ENCODE measurements at regions not wholly inside any gene's neighbourhood (a gene's known extent, or its start where the extent isn't known, plus 50 kb on each side); places are given as distances from the start of the nearest gene placed in this dataset.

DNA sequence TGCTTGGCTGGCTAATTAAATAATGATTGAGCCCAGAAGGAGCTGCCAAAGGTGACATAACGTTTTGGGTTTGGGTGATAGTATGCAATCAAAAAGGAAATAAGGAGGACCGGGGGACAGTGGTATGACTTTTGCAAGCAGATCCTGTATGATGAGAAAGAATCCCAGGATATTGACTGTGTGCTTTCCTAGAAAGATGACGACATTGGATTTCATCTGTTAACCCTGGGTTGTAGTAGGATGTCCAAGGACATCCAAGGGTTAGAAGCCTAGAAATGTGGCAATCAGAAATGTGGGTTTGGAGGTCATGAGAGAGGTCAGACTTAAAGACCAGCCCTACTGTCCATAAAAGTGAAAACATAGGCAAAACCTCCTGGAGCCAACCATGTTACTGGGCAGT lies 50.3 kb upstream of the HMHB1 start:
- H3K4me1 Mint-ChIP-seq, result peaks cover 0 to 2% of the 10 kb centered on the region in 2 donors
- no peak for ATAC-seq (replicated peaks)
- peaks cover 0 to 4% of the 10 kb centered on the region in 2 donors for H3K27me3 Mint-ChIP-seq
- no peaks in the 10 kb centered on the region for H3K36me3 Mint-ChIP-seq
- H3K4me3 Mint-ChIP-seq, result no peak overlapping the region
- no peak overlapping the region for H3K27ac Mint-ChIP-seq
- DNase-seq, result no peak
- H3K9me3 Mint-ChIP-seq, result no peaks in the 10 kb centered on the region

DNA sequence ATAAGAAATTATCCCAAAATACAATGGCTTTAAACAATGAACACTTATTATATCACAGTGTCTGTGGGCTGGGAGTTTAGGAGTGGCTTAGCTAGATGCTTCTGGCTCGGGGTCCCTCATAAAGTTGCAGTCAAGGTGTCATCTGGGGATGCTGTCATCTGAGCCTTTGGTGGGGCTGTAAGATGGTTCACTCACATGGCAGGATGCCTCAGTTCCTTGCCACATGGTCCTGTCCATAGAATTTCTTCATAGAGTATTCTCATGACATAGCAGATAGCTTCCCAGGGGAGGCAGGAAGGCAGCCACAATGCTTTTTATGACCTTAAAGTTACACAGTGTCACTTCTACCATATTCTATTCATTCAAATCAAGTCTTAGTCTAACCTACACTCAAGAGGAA lies 51.2 kb upstream of the HMHB1 start:
- DNase-seq (no peak), ATAC-seq (replicated peaks) (no peak)
- Mint-ChIP-seq H3K36me3 (no peaks in the 10 kb centered on the region), H3K4me3 (no peak overlapping the region), H3K27ac (no peak overlapping the region), H3K27me3 (peaks cover 0 to 4% of the 10 kb centered on the region in 2 donors), H3K4me1 (peaks cover 0 to 2% of the 10 kb centered on the region in 2 donors), H3K9me3 (no peaks in the 10 kb centered on the region)

DNA sequence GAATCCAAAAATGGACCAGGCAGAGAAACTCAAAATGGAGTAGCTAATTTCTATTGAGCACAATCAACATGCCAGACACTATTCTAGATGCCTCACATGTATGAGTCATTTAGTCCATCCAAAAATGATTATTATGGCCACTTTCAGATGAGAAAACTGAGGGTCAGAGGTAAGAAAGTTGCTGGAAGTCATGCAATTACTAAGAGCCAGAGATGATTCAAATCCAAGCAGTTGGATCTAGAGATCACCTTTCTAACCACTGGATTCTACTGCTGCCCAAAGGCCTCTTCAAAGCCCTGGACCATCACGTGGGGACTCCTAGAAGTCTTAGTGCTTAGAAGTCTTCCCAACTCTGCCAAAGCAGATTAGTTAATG lies 51.8 kb upstream of the HMHB1 start:
- DNase-seq, result no peak
- no peak overlapping the region for H3K27ac Mint-ChIP-seq
- no peak overlapping the region for H3K4me3 Mint-ChIP-seq
- H3K36me3 Mint-ChIP-seq, result no peaks in the 10 kb centered on the region
- H3K4me1 Mint-ChIP-seq, result peaks cover 0 to 2% of the 10 kb centered on the region in 2 donors
- no peaks in the 10 kb centered on the region for H3K9me3 Mint-ChIP-seq
- peaks cover 0 to 4% of the 10 kb centered on the region in 2 donors for H3K27me3 Mint-ChIP-seq
- peak in 1 of 2 donors; percentile 61 for ATAC-seq (replicated peaks)

DNA sequence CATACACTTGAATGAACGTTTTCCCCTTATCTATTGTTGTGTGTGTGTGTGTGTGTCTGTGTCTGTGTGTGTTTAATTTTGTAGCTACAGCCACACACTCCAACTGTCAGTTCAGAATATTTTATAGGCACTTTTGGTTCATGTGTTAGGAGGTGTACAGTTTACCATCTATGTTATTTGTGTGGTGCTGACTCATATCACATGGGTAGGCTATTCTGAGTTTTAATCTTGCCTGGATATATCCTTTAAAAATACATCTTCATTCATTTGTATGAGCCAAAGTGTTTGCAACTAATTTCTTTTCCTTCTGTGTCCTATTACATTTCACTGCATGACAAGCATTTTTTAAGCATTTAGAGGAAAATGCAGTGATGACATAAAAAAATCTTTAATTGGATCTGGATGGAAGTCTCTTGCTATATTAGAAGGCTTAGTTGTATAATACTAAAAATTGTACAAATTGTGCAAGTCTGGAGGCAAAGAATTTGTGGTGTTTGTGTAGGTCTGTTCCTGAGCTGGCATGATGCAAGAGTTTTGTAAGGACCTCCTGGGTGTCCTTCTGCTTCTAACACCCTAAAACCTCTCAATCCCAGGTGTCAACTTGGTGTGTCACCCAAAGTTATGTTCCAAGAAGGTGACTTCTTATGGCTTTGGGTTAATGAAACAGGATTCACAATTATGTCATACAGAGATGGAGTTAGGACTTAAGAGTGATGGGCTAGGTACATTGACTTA lies 52.4 kb upstream of the HMHB1 start:
- Mint-ChIP-seq H3K36me3 (no peaks in the 10 kb centered on the region), H3K27me3 (peaks cover 0 to 4% of the 10 kb centered on the region in 2 donors), H3K4me1 (peaks cover 0 to 2% of the 10 kb centered on the region in 2 donors), H3K27ac (no peak overlapping the region), H3K9me3 (no peaks in the 10 kb centered on the region), H3K4me3 (no peak overlapping the region)
- ATAC-seq (replicated peaks), result no peak
- no peak for DNase-seq

DNA sequence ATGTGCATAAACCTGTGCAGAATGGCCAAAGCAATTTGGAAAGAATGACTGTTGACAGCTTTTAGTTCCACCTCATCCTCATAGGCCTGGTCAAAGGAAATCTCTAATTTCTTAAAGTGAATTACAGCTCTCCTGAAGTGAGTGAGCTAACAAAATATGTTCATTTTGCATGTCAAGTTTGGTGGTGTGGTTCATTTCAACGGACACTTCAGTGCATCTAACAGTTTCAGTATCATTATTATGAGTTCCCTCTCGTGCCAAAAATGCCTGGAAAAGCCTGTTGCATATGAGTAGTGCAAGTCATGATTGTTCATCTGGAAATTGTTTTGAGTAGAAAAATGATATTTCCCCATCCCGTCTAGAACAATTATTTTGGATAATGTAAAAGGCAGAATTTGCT lies 53.2 kb upstream of the HMHB1 start:
- Mint-ChIP-seq H3K4me3 (no peak overlapping the region), H3K27ac (no peak overlapping the region), H3K4me1 (peaks cover 0 to 2% of the 10 kb centered on the region in 2 donors), H3K27me3 (no peaks in the 10 kb centered on the region), H3K36me3 (no peaks in the 10 kb centered on the region), H3K9me3 (no peaks in the 10 kb centered on the region)
- DNase-seq (no peak), ATAC-seq (replicated peaks) (peak; percentile 25 to 51)

DNA sequence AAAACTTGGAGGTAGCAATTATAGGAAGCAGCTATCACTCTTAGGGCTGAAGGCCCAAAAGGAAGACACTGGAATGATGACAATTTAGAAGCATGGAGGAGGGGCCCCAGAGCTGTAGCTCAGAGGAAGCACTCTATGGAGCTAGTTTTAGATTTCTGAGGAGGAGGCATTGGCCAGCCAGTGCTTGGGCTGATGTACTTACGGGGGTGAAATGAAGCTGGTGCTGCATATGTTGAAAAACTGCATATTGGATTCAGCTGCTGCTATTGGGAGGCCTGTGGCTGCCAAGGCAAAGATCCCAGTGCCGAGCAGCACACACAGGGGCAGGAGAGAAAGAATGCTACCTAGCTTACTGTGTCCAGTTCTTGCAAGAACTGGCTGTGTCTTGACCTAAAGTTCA lies 53.9 kb upstream of the HMHB1 start:
- H3K4me1 Mint-ChIP-seq, result peaks cover 0 to 2% of the 10 kb centered on the region in 2 donors
- H3K27me3 Mint-ChIP-seq, result no peaks in the 10 kb centered on the region
- H3K4me3 Mint-ChIP-seq, result no peak overlapping the region
- no peaks in the 10 kb centered on the region for H3K36me3 Mint-ChIP-seq
- DNase-seq (no peak), ATAC-seq (replicated peaks) (no peak)
- H3K9me3 Mint-ChIP-seq, result no peaks in the 10 kb centered on the region
- H3K27ac Mint-ChIP-seq, result no peak overlapping the region

DNA sequence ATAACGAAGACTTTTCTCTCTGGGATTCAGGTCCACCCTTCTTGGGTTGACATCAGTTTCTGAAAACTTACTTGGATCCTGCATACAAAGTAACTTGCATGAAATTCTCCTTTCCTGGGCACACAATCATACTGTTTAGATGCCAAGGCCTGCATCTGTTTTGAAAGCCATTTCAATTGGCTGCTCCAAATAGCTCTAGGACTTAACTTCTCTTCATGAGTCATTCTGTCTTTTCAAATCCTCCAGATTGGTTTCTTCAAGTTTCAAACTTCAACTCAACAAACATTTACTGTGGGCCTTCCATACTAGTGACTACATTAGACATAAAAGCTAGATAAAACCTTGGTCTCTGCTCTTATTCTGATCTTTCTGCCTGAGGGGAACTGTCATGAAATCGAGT lies 54.8 kb upstream of the HMHB1 start:
- H3K27ac Mint-ChIP-seq, result no peak overlapping the region
- H3K27me3 Mint-ChIP-seq, result no peaks in the 10 kb centered on the region
- H3K36me3 Mint-ChIP-seq, result no peaks in the 10 kb centered on the region
- H3K9me3 Mint-ChIP-seq, result no peaks in the 10 kb centered on the region
- H3K4me1 Mint-ChIP-seq, result peaks cover 0 to 2% of the 10 kb centered on the region in 2 donors
- no peak overlapping the region for H3K4me3 Mint-ChIP-seq
- ATAC-seq (replicated peaks), result no peak
- no peak for DNase-seq

DNA sequence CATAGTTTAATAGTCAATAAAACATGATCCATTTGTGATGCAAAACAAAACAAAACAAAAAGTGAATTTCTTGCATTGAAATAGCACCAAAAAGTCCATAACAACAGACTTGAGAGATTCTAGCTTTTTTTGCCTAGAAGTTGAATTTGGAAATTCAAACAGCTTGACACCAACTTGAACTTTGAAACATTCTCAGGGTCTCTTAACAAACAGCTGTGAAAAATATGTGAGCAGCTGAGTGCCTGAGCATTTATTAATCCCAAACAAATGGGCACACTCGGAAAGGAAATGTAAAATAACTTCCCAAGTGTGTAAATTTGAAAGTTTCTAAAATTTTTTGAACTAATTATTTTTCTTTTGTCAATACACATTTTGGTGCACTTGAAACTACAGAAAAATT lies 56.0 kb upstream of the HMHB1 start:
- Mint-ChIP-seq H3K36me3 (no peaks in the 10 kb centered on the region), H3K4me3 (no peak overlapping the region), H3K9me3 (no peaks in the 10 kb centered on the region), H3K4me1 (peaks cover 0 to 2% of the 10 kb centered on the region in 2 donors), H3K27me3 (peaks cover 0 to 3% of the 10 kb centered on the region in 2 donors), H3K27ac (no peak overlapping the region)
- ATAC-seq (replicated peaks) (no peak), DNase-seq (no peak)

DNA sequence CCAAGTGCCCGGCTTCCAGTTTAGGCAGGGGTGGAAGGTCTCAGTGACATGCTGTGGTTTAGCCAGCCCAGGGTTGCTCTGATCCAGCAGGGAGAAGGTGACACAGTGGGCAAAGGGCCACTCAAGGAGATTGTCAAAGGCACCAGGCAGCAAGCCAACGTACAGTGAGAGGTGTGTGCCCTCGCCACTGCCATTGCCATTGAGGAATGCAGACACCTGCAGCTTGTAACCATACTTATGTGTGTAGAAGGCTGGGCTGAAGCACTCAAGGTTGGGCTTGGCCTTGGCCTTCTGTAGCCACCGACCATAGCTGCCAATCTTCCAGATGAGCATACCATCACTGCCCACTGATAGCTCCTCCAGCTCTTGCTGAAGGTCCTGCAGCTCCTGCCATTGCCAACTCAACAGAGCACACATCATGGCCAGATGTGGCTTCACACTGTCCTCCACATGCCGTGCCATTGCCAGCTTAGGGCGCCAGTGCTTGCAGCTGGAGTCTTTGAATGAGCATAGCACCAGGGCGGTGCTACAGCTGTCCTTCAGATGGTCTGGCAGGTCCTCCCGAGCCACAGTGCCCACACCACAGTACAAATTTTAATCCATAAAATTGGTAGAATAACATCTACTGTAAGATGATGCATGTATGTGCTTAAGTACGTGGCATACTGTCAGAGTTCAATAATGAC lies 59.7 kb upstream of the HMHB1 start:
- no peaks in the 10 kb centered on the region for H3K4me1 Mint-ChIP-seq
- no peak overlapping the region for H3K4me3 Mint-ChIP-seq
- H3K9me3 Mint-ChIP-seq, result no peaks in the 10 kb centered on the region
- ATAC-seq (replicated peaks) (no peak), DNase-seq (no peak)
- H3K27me3 Mint-ChIP-seq, result peaks cover 0 to 5% of the 10 kb centered on the region in 2 donors
- no peaks in the 10 kb centered on the region for H3K36me3 Mint-ChIP-seq
- no peak overlapping the region for H3K27ac Mint-ChIP-seq

DNA sequence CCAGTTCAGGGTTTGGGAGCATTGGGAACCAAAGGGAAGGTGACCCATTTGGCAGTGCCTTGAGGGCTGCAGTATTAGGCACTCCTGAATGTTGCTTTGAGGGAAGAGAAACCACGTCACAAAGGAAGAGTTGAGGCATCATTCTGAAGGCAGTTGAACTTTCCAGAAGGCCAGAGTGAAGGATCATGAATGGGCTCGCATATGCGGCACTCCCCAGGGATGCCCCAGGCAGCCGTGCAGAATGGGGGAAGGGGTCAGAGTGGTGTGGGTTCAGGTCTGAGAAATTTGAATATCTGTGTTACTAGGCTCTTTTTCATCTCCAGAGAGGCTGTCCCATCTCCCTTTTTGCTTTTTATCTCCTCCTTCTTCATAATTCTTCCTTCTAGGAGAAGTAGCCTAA lies 60.6 kb upstream of the HMHB1 start:
- Mint-ChIP-seq H3K4me1 (no peaks in the 10 kb centered on the region), H3K9me3 (no peaks in the 10 kb centered on the region), H3K27ac (no peak overlapping the region), H3K36me3 (no peaks in the 10 kb centered on the region), H3K27me3 (peaks cover 0 to 5% of the 10 kb centered on the region in 2 donors), H3K4me3 (no peak overlapping the region)
- no peak for ATAC-seq (replicated peaks)
- no peak for DNase-seq

DNA sequence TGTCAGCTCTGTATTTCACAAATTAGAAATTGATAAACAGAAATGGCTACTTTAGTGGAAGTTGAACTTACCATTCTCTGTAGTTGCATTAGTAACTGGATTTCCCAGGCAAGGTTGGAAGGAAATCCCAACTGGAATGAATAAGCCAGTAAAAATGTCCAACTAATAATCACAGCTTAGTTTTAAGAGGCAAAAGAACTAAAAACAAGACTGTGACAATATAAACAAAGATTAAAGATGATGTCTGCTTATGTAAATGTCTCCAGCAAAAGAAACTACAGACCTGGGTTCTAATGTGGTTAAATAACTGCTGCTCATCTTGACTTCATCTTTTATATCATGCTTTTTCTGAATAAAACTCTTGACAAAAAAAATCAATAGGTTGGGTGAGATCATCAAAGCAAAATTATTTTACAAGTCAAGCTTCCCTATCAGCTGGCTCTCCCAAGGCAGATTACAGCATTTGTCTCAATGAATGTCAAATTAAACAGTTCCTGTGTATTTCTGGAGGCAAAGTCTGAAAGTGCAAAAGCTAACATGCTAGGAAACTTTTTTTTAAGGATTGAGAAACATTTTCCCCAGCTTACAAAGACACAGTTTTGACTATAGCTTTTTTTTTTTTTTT lies 62.3 kb upstream of the HMHB1 start:
- no peak overlapping the region for H3K27ac Mint-ChIP-seq
- H3K9me3 Mint-ChIP-seq, result no peaks in the 10 kb centered on the region
- H3K4me1 Mint-ChIP-seq, result no peaks in the 10 kb centered on the region
- no peak for DNase-seq
- H3K36me3 Mint-ChIP-seq, result no peaks in the 10 kb centered on the region
- no peak for ATAC-seq (replicated peaks)
- no peak overlapping the region for H3K4me3 Mint-ChIP-seq
- H3K27me3 Mint-ChIP-seq, result peaks cover 0 to 5% of the 10 kb centered on the region in 2 donors

DNA sequence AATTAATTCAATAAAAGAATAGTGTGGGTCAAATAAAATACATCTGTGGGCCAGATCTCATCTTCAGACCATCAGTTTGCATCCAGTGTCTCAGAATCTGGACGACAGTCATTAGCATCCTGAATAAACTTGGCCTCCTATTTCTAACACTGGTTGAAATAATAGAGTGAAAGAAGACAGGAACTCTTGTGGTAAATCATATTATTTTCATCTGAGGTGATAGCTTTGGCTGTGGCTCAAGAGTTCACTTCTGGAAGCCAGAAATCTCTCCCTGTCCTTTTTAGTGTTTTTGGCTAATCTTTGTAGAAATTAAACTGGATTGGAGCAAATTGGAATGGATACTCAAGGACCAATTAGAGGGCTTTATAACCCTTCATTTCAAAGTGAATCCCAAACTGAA lies 63.4 kb upstream of the HMHB1 start:
- ATAC-seq (replicated peaks), result no peak
- H3K36me3 Mint-ChIP-seq, result no peaks in the 10 kb centered on the region
- no peak overlapping the region for H3K27ac Mint-ChIP-seq
- no peaks in the 10 kb centered on the region for H3K4me1 Mint-ChIP-seq
- no peaks in the 10 kb centered on the region for H3K9me3 Mint-ChIP-seq
- peaks cover 5 to 6% of the 10 kb centered on the region in 2 donors for H3K27me3 Mint-ChIP-seq
- DNase-seq, result no peak
- H3K4me3 Mint-ChIP-seq, result no peak overlapping the region

DNA sequence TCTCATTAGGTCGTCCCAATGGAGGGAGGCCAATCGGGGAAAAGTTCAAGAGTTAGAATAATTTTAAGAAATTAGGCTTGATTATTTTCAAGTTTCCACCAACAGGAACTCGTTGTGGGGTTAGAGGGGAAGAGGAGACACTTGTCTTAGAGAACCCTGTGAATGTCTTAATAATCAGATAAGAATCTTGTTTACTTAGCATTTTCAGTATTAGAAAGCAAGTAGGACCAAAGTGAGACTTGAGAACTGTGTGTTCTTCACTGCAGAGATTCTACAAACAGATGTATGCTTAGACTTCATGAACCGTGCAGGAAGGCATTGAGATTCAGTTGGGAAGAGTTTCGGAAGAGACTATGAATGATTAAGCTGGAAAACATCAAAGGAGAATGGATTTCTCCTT lies 69.0 kb upstream of the HMHB1 start:
- H3K27me3 Mint-ChIP-seq, result peaks cover 0 to 6% of the 10 kb centered on the region in 2 donors
- no peaks in the 10 kb centered on the region for H3K9me3 Mint-ChIP-seq
- no peak overlapping the region for H3K4me3 Mint-ChIP-seq
- DNase-seq (no peak), ATAC-seq (replicated peaks) (no peak)
- no peaks in the 10 kb centered on the region for H3K36me3 Mint-ChIP-seq
- H3K27ac Mint-ChIP-seq, result no peak overlapping the region
- H3K4me1 Mint-ChIP-seq, result peaks cover 6 to 18% of the 10 kb centered on the region in 2 donors

DNA sequence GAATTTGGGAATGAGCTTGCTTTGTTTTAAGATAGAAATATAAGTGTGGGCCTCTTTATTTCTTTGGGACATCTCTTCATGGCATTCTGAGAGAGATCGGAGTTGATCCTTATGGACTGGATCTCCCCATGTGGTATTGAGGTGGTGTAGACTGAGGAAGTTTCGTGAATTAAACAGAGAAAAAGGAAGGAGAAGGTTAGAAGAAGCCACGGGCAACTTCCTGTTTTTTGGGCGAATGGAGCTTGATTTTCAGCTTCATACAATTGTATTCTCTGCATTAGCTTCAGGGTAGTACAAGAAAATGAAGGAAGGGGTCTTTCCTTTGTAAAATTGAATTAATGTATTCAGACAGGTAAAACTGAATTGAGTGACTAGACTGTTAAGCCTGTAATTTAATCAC lies 70.5 kb upstream of the HMHB1 start:
- peaks cover 0 to 6% of the 10 kb centered on the region in 2 donors for H3K27me3 Mint-ChIP-seq
- no peak for DNase-seq
- H3K36me3 Mint-ChIP-seq, result no peaks in the 10 kb centered on the region
- H3K9me3 Mint-ChIP-seq, result no peaks in the 10 kb centered on the region
- ATAC-seq (replicated peaks), result peak in 1 of 2 donors; percentile 34
- H3K27ac Mint-ChIP-seq, result no peak overlapping the region
- H3K4me3 Mint-ChIP-seq, result no peak overlapping the region
- H3K4me1 Mint-ChIP-seq, result peaks cover 6 to 18% of the 10 kb centered on the region in 2 donors

DNA sequence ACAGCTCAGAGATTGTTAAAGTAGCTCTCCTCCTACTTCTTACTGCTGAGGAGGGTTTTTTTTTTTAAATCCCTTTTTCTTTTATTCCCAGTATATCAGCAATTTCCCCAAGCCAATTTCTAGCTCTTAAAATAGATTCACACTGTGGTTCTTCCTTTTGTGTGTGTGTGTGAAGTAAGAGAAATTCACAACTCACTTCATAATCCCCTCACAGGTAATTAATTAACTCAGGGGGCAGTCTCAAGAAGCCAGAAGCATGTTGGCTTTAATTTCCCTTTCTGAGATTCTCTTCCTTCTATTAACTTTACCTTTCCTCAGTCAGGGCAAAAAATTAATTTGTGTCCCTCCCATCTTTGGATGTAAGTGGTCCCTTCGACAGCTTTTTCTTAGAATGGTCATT lies 71.0 kb upstream of the HMHB1 start:
- ATAC-seq (replicated peaks) (no peak), DNase-seq (no peak)
- H3K27me3 Mint-ChIP-seq, result peaks cover 0 to 6% of the 10 kb centered on the region in 2 donors
- no peak overlapping the region for H3K27ac Mint-ChIP-seq
- peaks cover 6 to 18% of the 10 kb centered on the region in 2 donors for H3K4me1 Mint-ChIP-seq
- no peaks in the 10 kb centered on the region for H3K9me3 Mint-ChIP-seq
- no peak overlapping the region for H3K4me3 Mint-ChIP-seq
- no peaks in the 10 kb centered on the region for H3K36me3 Mint-ChIP-seq

Data from stimulated activated naive B cell treated with anti-CD40 and anti-IgM and Interleukin-4, amounts not matched to agents 10 μg/mL and 1 μg/mL and 100 μg/mL, for 72 hours (primary cell).